Activated CD4-positive, alpha-beta T cell treated with anti-CD3 and anti-CD28 coated beads, Interleukin-2, amount 10 ng/mL, durations not matched to agents 24 days and 14 days (primary cell): ENCODE measurements at regions not wholly inside any gene's neighbourhood (a gene's known extent, or its start where the extent isn't known, plus 50 kb on each side); places are given as distances from the start of the nearest gene placed in this dataset.

Source experiments
- DNase-seq: peaks from one replicate; pipeline ENCODE4 v3.0.0; 2022
- H3K27ac Mint-ChIP-seq: one replicate; pipeline ENCODE4 v1.8.0; 2022; ENCODE audit warnings: mild to moderate bottlenecking, mixed read lengths
- H3K27me3 Mint-ChIP-seq: one replicate; pipeline ENCODE4 v1.8.0; 2022; ENCODE audit warnings: mixed read lengths
- H3K36me3 Mint-ChIP-seq: one replicate; pipeline ENCODE4 v1.8.0; 2022; ENCODE audit warnings: low read depth, mild to moderate bottlenecking, mixed read lengths
- H3K4me1 Mint-ChIP-seq: one replicate; pipeline ENCODE4 v1.8.0; 2021; ENCODE audit warnings: mixed read lengths
- H3K4me3 Mint-ChIP-seq: one replicate; pipeline ENCODE4 v1.8.0; 2022; ENCODE audit warnings: mild to moderate bottlenecking, moderate library complexity, mixed read lengths
- H3K9me3 Mint-ChIP-seq: one replicate; pipeline ENCODE4 v1.8.0; 2021; ENCODE audit warnings: mixed read lengths
- intact Hi-C: fragments of 100-400 bp; cut with micrococcal nuclease; formaldehyde crosslinking; loops from one replicate; pipeline ENCODE4 v1.15.1; 2023

- intact Hi-C loops, result no loop called here
- H3K27me3 Mint-ChIP-seq, result no peaks in the 10 kb centered on the region
- DNase-seq, result no peak
- H3K27ac Mint-ChIP-seq, result no peak overlapping the region
- H3K4me1 Mint-ChIP-seq, result no peaks in the 10 kb centered on the region
- H3K4me3 Mint-ChIP-seq, result no peak overlapping the region
- H3K9me3 Mint-ChIP-seq, result no peaks in the 10 kb centered on the region
- no peaks in the 10 kb centered on the region for H3K36me3 Mint-ChIP-seq
Measured at GRCh38 chr2:185891403-185891802, 152.8 kb downstream of the FSIP2 start.

- H3K27ac Mint-ChIP-seq, result no peak overlapping the region
- no peaks in the 10 kb centered on the region for H3K27me3 Mint-ChIP-seq
- intact Hi-C loops, result no loop called here
- H3K9me3 Mint-ChIP-seq, result no peaks in the 10 kb centered on the region
- H3K4me1 Mint-ChIP-seq, result no peaks in the 10 kb centered on the region
- no peak overlapping the region for H3K4me3 Mint-ChIP-seq
- H3K36me3 Mint-ChIP-seq, result no peaks in the 10 kb centered on the region
- DNase-seq, result no peak
Measured at GRCh38 chr2:185891804-185892411, 153.3 kb downstream of the FSIP2 start.

- Mint-ChIP-seq H3K4me1 (no peaks in the 10 kb centered on the region), H3K36me3 (no peaks in the 10 kb centered on the region), H3K27ac (no peak overlapping the region), H3K9me3 (no peaks in the 10 kb centered on the region), H3K27me3 (no peaks in the 10 kb centered on the region), H3K4me3 (no peak overlapping the region)
- DNase-seq, result no peak
- intact Hi-C loops, result no loop called here
Measured at GRCh38 chr2:185892484-185892883, 153.9 kb downstream of the FSIP2 start.

- no peak for DNase-seq
- no peaks in the 10 kb centered on the region for H3K9me3 Mint-ChIP-seq
- no peaks in the 10 kb centered on the region for H3K27me3 Mint-ChIP-seq
- no peaks in the 10 kb centered on the region for H3K36me3 Mint-ChIP-seq
- H3K4me3 Mint-ChIP-seq, result no peak overlapping the region
- intact Hi-C loops, result no loop called here
- no peak overlapping the region for H3K27ac Mint-ChIP-seq
- no peaks in the 10 kb centered on the region for H3K4me1 Mint-ChIP-seq
Measured at GRCh38 chr2:185894223-185894622, 155.6 kb downstream of the FSIP2 start.

GRCh38 chr2:185895828-185896693 lies 157.5 kb downstream of the FSIP2 start:
- no peaks in the 10 kb centered on the region for H3K9me3 Mint-ChIP-seq
- H3K27ac Mint-ChIP-seq, result no peak overlapping the region
- intact Hi-C loops, result no loop called here
- no peak for DNase-seq
- no peaks in the 10 kb centered on the region for H3K27me3 Mint-ChIP-seq
- no peak overlapping the region for H3K4me3 Mint-ChIP-seq
- H3K4me1 Mint-ChIP-seq, result no peaks in the 10 kb centered on the region
- H3K36me3 Mint-ChIP-seq, result no peaks in the 10 kb centered on the region

- H3K36me3 Mint-ChIP-seq, result no peaks in the 10 kb centered on the region
- no peak overlapping the region for H3K4me3 Mint-ChIP-seq
- intact Hi-C loops, result no loop called here
Measured at GRCh38 chr2:185899366-185899765, 160.8 kb downstream of the FSIP2 start.

GRCh38 chr2:185919155-185919554 lies 180.6 kb downstream of the FSIP2 start:
- Mint-ChIP-seq H3K27ac (no peak overlapping the region), H3K9me3 (no peaks in the 10 kb centered on the region), H3K27me3 (no peaks in the 10 kb centered on the region), H3K36me3 (no peaks in the 10 kb centered on the region), H3K4me3 (no peak overlapping the region), H3K4me1 (no peaks in the 10 kb centered on the region)
- intact Hi-C loops, result no loop called here
- DNase-seq, result no peak

More at GRCh38 chr2:185899366-185899765, 160.8 kb downstream of the FSIP2 start:
- H3K4me1 Mint-ChIP-seq, result no peaks in the 10 kb centered on the region
- DNase-seq, result no peak
- no peak overlapping the region for H3K27ac Mint-ChIP-seq
- H3K9me3 Mint-ChIP-seq, result no peaks in the 10 kb centered on the region
- H3K27me3 Mint-ChIP-seq, result no peaks in the 10 kb centered on the region

- H3K4me1 Mint-ChIP-seq, result no peaks in the 10 kb centered on the region
- intact Hi-C loops, result loop anchor here (5.0 kb wide), 1 partner anchor 1309 kb away; no protein-coding TSS in a partner anchor
- DNase-seq, result no peak
- no peaks in the 10 kb centered on the region for H3K9me3 Mint-ChIP-seq
- H3K27ac Mint-ChIP-seq, result no peak overlapping the region
- H3K4me3 Mint-ChIP-seq, result no peak overlapping the region
- no peaks in the 10 kb centered on the region for H3K27me3 Mint-ChIP-seq
- H3K36me3 Mint-ChIP-seq, result no peaks in the 10 kb centered on the region
Measured at GRCh38 chr2:185921048-185921756, 182.6 kb downstream of the FSIP2 start.

- intact Hi-C loops, result no loop called here
- Mint-ChIP-seq H3K36me3 (no peaks in the 10 kb centered on the region), H3K4me1 (no peaks in the 10 kb centered on the region), H3K9me3 (no peaks in the 10 kb centered on the region), H3K27ac (no peak overlapping the region), H3K27me3 (no peaks in the 10 kb centered on the region), H3K4me3 (no peak overlapping the region)
- no peak for DNase-seq
Measured at GRCh38 chr2:185934232-185934631, 195.6 kb downstream of the FSIP2 start.

GRCh38 chr2:185939858-185940257 lies 201.3 kb downstream of the FSIP2 start:
- Mint-ChIP-seq H3K9me3 (peaks cover 7% of the 10 kb centered on the region), H3K36me3 (no peaks in the 10 kb centered on the region), H3K4me3 (no peak overlapping the region), H3K27ac (no peak overlapping the region), H3K4me1 (no peaks in the 10 kb centered on the region), H3K27me3 (no peaks in the 10 kb centered on the region)
- DNase-seq, result no peak
- intact Hi-C loops, result no loop called here

GRCh38 chr2:185942855-185943254 lies 204.3 kb downstream of the FSIP2 start:
- peaks cover 7% of the 10 kb centered on the region for H3K9me3 Mint-ChIP-seq
- no peak overlapping the region for H3K4me3 Mint-ChIP-seq
- intact Hi-C loops, result no loop called here
- DNase-seq, result no peak
- H3K27me3 Mint-ChIP-seq, result no peaks in the 10 kb centered on the region
- H3K4me1 Mint-ChIP-seq, result no peaks in the 10 kb centered on the region
- H3K27ac Mint-ChIP-seq, result no peak overlapping the region
- no peaks in the 10 kb centered on the region for H3K36me3 Mint-ChIP-seq

- Mint-ChIP-seq H3K9me3 (peaks cover 8% of the 10 kb centered on the region), H3K27me3 (no peaks in the 10 kb centered on the region), H3K4me1 (no peaks in the 10 kb centered on the region), H3K4me3 (no peak overlapping the region), H3K27ac (no peak overlapping the region), H3K36me3 (no peaks in the 10 kb centered on the region)
- no peak for DNase-seq
- intact Hi-C loops, result no loop called here
Measured at GRCh38 chr2:185947722-185948121, 209.1 kb downstream of the FSIP2 start.

- no peak for DNase-seq
- H3K27me3 Mint-ChIP-seq, result no peaks in the 10 kb centered on the region
- H3K4me3 Mint-ChIP-seq, result no peak overlapping the region
- no peak overlapping the region for H3K27ac Mint-ChIP-seq
- no peaks in the 10 kb centered on the region for H3K4me1 Mint-ChIP-seq
- intact Hi-C loops, result no loop called here
- H3K9me3 Mint-ChIP-seq, result peaks cover 4% of the 10 kb centered on the region
- H3K36me3 Mint-ChIP-seq, result no peaks in the 10 kb centered on the region
Measured at GRCh38 chr2:185952100-185952499, 213.5 kb downstream of the FSIP2 start.

GRCh38 chr2:185954389-185954788 lies 215.8 kb downstream of the FSIP2 start:
- no peak overlapping the region for H3K27ac Mint-ChIP-seq
- no peaks in the 10 kb centered on the region for H3K4me1 Mint-ChIP-seq
- no peaks in the 10 kb centered on the region for H3K36me3 Mint-ChIP-seq
- DNase-seq, result no peak
- peaks cover 4% of the 10 kb centered on the region for H3K9me3 Mint-ChIP-seq
- intact Hi-C loops, result no loop called here
- H3K27me3 Mint-ChIP-seq, result no peaks in the 10 kb centered on the region
- H3K4me3 Mint-ChIP-seq, result no peak overlapping the region
